HG03354 (cell line): ENCODE measurements at regions not wholly inside any gene's neighbourhood (a gene's known extent, or its start where the extent isn't known, plus 50 kb on each side); places are given as distances from the start of the nearest gene placed in this dataset.

Source experiments
- ATAC-seq: cut with Tn5 transposase; IDR thresholded peaks from one replicate; pipeline ENCODE4 v1.9.1; 2021; ENCODE audit warnings: mild to moderate bottlenecking; ENCODE audit not compliant: unreplicated experiment, poor library complexity, severe bottlenecking

DNA sequence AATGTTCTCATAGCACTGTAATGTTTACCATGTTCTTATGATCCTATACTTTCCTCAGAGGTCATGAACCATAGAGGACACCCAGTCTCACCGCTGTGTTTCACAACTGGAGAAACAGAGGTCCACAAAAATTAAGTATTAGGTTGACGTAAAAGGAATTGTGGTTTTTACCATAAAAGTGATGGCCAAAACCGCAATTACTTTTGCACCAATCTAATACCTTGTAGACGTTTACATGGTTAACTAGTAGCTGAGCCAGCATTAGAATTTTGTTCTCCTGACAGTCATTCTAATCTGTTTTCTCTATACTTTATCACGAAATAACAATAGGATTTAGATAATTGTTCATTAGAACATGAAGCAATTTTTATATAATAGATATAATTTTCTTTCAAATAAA is 763.4 kb upstream of the ARGLU1 start:
- ATAC-seq, result no peak

DNA sequence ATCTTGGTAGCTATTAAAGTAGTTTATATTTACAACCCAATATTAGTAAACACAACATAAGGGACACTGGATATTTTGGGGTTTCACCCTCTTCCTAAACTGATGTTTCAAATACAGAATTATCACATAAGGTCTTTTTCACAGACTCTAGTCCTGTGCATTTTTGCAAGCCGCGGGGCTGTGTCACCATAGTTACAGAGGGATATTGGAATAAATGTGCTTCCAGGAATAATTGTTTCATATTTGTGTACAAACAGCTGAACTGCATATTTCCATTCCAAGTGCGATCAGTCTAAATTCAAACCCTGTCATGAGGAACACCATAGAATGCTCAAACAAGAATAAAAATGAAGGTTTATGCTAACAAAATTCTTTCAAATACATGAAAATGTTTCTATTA is 762.5 kb upstream of the ARGLU1 start:
- ATAC-seq, result no peak

DNA sequence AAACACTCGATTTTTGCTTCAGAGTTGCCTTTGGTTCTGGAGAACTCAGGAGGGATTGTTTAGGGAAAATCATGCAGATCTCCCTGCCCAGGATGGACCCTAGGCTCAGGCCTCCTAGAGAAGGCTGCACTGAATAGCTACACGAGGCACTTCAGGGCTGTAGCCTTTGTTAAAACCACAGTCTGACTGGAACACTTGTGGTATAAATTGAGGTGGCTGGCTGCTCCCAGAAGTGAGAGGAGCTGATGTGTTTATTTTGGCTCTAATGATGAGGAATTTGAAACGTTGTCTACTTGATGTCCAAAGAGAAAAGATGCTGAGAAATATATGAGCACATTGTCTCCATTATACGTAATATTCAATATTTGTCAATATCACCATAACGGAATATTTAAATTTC is 762.1 kb upstream of the ARGLU1 start:
- no peak for ATAC-seq

DNA sequence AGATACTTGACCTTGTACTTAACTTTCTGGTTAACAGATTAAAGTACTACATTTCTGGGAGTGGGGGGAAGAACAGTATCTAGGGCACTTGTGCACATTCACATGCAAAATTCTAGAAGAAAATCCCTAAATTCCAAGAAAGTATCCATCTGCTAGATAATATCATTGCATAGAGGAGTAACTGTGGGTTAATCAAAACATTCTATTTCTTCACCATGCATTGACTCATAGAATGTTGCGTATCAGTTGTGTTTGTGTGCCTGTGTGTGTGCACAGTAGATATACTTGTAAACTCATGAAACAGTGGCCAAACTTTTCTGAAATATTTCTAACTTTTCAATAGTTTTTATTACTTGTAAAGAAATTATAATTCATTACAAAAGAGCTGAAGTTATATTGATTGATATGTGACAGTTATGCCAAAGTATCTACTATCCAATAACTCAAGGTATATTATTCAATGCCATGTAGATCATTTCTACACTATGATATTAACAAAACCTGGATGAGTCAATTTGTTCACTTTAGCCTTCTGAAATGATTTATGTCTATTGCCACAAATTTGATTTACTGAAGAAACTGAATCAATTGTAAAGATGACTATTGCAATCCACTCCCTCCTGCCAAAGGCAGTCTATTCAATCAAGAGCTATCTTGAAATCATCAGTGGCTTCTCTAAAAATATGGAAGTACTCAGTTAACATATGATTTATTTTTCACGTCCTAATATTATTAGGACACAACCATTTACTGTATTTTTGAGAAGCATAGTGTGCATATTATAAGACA is 756.7 kb upstream of the ARGLU1 start:
- no peak for ATAC-seq

DNA sequence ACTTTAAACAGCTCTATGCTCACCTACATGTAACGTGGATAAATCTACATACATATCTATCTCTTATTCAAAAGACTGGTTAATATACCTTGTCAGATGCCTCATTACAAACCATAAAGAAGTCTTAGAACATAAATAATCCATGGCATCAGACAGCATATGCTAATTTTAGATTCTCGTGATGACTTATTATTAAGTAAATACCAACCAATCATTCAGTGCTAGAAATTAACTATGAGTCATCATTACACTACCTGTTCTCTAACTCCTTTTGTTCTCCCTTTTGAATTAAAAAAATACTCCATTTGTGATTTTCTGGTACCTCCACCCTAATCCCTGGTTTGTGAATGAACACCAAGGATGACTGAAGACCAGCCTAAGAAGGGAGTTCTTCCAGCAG is 754.3 kb upstream of the ARGLU1 start:
- ATAC-seq, result no peak

DNA sequence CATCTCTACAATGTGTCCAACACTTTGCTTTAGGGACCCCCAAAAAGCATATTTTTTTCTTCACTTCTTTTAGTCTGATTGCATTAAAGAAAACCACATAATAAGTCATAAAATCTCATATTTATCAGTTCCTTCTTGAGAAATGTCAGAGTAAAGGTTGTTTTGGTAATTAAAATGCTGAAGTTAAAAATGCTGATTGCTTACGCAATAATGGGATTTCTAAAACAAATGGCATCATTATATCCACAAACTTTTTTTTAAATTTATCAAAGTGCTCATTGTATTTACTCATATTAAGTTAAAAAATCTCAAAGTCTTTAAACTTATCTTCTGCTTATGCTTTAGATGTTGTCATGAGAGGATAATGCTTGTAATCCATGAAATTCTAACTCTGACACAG is 737.2 kb upstream of the ARGLU1 start:
- no peak for ATAC-seq

DNA sequence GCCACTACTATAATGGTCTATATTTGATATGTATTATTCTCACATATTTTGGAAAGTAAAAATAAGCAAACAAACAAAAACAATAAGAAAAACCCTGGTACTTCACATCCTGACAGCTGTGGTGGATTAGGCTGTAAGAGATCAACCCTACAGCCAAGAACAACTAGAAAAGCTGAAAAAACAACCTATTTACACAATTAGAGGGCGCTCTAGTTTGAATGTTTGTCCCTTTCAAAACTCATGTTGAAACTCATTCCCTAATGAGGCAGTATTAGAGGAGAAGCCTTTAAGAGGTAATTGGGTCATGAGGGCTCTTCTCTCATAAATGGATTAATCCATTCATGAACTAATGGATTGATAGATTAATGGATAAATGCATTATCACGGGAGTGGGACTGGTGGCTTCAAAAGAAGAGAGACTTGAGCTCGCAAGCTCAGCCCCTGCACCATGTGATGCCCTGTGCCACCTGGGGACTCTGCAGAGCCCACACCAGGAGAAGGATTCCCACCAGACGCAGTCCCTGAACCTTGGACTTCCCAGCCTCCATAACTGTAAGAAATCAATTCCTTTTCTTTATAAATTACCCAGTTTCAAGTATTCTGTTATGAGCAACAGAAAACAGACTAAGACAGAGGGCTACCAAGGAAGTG is 733.9 kb upstream of the ARGLU1 start:
- ATAC-seq, result no peak

DNA sequence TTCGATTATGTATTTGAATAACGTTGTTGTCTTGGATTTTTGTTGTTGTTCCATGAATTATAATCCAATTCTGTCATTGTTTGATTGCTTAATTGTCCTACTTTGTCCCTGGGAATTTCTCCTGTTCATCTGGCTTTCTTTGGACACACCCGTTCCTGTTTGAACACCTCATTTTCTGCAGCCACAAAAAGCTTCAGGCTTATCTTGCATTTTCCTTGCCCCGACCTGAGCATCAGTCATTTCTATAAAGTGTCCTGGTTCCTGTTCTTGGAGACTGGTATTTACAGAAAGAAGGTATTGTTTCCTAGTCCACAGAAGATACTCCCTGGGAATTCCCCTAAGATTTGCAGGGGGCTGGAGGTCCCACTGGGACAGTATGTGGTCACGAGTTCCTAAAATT is 731.8 kb upstream of the ARGLU1 start:
- ATAC-seq, result no peak

DNA sequence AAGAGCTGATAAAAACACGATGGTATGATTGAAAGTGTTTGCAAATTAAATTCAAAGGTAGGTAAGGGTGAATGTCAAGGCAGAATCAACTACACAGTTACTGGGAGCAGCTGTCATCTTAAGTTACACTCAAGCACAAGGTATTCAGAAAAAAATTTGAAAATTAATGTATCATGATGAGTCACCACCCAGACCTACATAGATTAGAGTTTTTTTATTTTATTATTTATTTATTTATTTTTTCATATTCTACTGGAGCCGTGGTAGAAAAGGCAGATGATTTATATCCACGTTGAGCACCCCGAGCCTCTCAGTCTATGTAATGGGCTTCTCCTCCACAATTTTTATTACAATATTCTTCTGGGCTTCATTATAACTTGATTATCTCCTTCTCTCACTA is 728.9 kb upstream of the ARGLU1 start:
- ATAC-seq, result no peak

DNA sequence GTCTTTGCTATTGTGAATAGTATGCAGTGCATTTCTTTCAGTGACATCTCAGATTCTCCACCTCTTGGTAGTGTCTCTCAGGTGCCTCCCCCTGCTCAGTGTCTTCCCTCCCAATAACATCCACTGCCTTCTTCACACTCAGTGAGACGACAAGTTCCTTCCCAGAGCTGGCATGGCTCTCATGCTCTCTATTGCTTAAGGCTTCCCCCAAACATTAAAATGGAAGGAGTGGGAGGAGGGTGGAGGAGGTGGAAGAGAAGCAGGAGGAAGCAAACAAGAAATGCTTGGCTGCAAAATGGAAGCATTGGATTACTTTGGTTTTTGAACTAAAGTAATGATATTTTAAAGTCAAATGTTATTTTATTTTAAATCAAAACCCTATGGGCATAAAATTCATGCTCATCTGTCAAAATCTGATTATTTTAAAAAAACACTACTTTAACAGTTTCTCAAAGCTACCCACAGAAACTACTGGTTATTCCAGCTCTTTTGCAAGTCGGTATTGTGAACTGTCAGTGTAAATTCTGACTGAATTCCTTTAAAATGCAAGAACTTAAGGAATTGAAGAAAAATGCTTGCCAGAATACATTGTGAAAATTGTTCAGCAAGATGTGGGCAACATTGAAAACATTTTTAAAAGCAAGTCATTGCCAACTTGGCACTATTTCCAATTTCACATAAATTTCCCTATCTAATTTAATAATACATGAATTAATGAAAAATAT is 727.6 kb upstream of the ARGLU1 start:
- ATAC-seq, result no peak

DNA sequence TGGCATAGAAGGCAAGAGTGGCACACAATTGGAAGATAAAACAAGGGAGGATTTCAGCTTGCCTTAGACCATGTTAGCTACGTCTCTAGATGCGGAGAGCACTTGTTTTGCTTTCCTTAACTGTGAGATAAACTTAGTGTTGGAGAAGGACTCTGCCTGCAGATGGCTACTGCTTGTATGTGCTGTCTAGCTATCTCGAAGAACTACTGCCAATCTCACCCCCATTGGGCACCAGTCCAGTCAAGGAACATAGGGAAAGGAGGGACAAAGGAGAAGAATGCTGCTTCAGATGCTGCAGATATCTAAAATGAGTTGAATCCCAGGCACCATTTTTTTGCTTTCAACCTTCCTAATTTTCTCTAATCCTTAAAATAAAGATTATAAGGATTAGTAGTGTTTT is 726.0 kb upstream of the ARGLU1 start:
- ATAC-seq, result no peak

DNA sequence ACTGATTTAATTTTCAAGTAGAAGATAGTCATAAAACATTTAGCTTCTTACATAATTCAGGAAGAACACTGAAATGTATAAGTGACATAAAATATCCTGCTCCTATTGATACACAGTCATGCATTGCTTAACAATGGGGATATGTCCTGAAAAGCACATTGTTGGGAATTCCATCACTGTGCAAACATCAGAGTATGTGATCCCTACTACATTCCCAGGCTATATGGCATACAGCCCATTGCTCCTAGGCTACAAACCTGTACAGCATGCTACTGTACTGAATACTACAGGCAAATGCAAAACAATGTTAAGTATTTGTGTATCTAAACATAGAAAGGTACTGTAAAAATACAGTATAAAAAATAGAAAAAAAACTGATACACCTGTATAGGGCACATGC is 723.9 kb upstream of the ARGLU1 start:
- ATAC-seq, result no peak

DNA sequence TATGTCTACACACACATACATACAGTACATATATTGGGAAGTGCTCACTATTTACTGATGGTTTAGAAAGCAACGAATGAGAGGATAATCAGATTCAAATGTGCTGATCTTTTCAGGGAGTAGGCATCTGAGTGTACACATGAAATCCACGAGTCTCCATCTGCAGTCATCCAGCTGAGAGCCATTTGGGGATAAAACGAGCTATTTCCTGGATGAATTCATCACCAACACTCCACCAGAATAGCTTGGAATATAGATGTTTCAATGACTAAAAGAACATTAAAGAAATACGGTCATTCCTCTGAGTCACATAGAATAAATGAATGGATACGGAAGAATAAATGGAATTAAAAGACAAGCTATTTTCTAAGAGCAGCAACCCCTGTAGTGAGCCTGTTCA is 721.6 kb upstream of the ARGLU1 start:
- no peak for ATAC-seq

DNA sequence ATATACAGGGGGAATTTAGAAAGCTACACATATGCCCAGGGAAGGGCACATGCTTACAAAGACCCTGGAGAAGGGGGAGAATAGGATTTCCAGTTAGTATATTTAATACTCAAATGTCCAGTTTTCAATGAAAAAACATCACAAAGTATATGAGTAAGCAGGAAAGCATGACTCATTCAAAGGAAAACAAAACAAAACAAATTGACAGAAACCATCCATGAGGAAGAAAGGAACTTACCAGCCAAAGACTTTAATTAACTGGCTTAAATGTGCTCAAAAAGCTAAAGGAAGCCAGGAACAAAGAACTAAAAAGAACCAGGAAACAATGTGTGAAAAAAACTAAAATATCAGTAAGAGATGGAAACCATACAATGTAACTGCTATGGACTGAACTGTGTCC is 716.2 kb upstream of the ARGLU1 start:
- ATAC-seq, result no peak

DNA sequence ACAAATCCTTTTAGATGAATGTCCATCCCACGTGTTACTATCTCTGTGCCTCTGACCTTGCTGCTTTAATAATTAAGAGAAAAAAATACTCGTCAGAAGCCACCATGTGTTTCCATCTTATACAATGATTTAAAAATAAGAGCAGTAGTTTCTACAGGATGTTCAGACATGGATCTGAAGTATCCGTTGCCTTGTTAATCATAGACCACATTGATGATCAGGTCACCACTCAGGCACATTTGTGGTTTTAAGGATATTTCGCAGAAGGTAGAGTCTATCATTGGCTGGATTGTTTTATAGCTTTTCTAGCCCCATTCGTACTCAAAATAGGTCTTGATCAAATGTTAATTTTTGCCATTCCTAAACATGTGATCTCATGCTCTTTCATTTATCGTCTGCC is 710.0 kb upstream of the ARGLU1 start:
- ATAC-seq, result no peak

DNA sequence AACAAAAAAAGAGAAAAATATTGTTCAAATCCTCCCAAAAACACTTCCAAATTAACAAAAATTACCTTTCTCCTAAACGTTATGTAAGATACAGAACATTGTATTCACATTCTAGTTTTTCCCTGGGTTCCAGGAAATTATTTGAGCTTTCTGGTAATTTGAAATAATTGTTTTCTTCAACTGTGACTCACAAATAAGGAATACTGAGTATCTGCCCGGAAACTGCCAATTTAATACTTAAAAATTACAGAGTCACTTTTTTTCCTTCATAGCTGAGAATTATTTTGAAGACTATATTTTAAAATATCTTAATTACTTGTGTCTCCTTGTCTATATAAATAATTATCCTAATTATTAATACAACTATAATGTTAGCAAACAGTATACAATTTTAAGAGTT is 709.0 kb upstream of the ARGLU1 start:
- ATAC-seq, result no peak

DNA sequence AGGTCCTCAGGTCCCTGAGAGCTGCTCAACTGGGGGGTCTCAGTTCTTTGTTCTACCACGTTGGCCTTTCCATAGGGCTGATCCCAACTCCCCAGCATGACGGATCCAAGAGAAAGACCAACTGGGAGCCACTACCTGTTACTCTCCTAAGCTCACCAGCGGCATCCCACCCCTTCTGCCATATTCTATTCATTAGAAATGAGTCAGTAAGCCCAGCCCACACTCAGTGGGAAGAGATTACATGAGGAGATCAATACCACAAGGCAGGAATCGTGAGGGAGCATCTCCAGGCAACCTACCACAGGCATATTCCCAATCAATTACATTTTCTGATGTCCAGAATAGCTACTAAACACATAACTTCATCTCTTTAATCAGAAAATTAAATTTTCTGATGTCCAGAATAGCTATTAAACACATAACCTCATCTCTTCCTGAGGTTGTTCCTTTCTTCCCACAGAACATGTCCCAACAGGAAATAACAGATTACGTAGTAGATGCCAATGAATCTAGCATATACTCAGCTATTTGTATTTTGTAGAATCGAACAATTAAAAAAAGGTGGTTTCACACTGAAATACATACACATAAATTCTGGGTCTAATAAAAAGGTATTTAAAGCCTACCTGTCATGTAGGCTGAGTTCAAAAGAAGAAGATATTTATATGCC is 708.1 kb upstream of the ARGLU1 start:
- no peak for ATAC-seq

DNA sequence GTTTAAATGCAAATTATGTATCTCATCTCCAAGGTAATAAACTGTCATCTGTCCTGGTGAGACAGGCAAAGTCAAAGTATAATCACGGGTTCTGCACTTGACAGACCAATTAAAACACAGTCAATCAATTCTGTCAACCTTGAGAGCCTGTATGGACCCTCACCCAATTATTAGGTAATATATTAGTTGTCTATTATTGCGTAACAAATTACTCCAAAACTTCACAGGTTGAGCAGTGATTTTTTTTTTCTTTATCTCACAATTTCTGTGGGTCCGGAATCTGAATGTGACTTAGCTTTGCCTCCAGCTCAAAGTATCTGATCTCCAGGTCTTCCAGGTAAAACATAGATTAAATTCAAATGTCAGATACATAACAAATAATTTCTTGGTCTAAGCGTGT is 707.4 kb upstream of the ARGLU1 start:
- ATAC-seq, result no peak

DNA sequence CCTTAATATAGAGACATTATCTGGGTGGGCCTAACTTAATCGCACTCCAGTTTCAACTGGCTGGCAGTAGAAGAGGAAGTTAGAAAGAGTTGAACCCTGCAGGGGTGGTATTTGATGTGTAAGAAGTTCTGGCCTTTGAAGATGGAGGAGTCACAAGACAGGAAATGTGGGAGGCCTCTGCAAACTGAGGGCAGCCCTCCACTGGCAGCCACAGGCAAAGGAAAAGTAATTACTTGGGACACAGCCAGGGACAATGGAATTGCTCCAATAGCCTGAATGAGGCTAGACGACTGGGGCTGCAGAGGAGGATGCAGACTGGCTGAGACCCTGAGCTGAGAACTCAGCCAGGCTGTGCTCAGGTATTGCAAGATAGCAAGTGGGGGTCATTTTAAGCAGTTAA is 703.3 kb upstream of the ARGLU1 start:
- ATAC-seq, result no peak

DNA sequence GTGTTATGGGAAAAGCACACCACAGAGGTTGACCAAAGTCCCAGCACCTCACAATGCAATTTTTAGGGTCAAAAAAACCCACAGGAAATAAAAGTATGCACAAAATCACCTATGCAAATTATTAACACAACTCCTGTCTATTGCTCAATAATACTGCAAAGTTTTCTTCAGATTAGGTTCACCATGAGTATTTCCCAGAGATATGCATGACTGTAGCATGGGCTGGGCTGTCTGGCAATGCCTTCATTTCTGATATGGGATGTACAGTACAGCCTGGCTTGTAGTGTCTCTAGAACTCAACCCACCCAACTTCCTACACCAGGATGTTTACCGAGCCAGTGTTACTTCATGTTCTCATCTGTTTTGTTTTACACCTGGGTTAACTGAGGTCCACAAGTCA is 698.7 kb upstream of the ARGLU1 start:
- ATAC-seq, result no peak
